ENCODE measurements at regions not wholly inside any gene's neighbourhood (a gene's known extent, or its start where the extent isn't known, plus 50 kb on each side); places are given as distances from the start of the nearest gene placed in this dataset.

DNA sequence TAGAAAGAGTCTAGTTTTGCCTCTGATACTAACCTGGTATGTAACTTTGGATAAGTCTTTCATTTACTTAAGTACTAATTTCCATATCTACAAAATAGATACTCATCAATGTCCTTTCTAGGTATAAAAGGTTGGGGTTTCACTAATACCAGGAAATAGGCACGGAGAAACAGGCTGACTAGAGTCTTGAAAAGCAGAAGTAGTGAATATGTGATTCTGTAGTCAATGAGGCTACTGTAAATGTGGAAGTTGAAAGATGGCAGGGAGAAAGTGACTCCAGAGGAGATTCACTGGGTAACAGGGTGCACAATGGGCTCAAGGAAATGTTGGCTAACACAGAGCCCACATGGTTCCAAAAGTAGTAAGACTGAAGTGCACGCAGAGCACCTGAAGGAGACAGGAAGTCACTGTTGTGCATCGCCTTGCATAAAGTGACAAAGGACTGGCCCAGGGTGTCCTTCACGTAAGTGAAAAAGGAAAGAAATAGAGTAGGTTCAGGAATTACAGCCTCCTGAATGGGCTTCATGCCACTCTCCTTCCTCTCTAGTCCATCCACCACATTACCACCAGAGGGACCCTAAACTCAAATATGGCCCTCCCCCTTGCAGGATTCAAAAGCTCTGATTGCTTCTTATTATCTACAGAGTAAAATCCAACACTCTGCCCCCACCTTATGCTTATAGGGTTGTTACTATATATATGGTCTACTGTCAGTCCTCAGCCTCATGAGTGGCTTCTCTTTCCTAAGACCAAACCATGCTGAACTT, 288.0 kb upstream of the SMARCA2 start:
- TF ChIP-seq RAD21 (IDR thresholded peaks at IDR 0.05; ENCODE audit: low read depth), result peak; percentile 27
- TF ChIP-seq TAF1 (IDR thresholded peaks at IDR 0.05; ENCODE audit: low read depth), result no peak
- TF ChIP-seq, protein P1, sequence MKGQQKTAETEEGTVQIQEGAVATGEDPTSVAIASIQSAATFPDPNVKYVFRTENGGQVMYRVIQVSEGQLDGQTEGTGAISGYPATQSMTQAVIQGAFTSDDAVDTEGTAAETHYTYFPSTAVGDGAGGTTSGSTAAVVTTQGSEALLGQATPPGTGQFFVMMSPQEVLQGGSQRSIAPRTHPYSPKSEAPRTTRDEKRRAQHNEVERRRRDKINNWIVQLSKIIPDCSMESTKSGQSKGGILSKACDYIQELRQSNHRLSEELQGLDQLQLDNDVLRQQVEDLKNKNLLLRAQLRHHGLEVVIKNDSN (IDR thresholded peaks at IDR 0.05), result no peak
- no peak for TF ChIP-seq CEBPB (IDR thresholded peaks at IDR 0.05)
- TF ChIP-seq, protein P2, sequence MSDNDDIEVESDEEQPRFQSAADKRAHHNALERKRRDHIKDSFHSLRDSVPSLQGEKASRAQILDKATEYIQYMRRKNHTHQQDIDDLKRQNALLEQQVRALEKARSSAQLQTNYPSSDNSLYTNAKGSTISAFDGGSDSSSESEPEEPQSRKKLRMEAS (IDR thresholded peaks at IDR 0.05), result no peak
- no peak for TF ChIP-seq EP300 (IDR thresholded peaks at IDR 0.05; ENCODE audit: borderline replicate concordance)
- no peak for TF ChIP-seq FOXM1 (IDR thresholded peaks at IDR 0.05; ENCODE audit: borderline replicate concordance, low read depth)
- TF ChIP-seq, protein P3, sequence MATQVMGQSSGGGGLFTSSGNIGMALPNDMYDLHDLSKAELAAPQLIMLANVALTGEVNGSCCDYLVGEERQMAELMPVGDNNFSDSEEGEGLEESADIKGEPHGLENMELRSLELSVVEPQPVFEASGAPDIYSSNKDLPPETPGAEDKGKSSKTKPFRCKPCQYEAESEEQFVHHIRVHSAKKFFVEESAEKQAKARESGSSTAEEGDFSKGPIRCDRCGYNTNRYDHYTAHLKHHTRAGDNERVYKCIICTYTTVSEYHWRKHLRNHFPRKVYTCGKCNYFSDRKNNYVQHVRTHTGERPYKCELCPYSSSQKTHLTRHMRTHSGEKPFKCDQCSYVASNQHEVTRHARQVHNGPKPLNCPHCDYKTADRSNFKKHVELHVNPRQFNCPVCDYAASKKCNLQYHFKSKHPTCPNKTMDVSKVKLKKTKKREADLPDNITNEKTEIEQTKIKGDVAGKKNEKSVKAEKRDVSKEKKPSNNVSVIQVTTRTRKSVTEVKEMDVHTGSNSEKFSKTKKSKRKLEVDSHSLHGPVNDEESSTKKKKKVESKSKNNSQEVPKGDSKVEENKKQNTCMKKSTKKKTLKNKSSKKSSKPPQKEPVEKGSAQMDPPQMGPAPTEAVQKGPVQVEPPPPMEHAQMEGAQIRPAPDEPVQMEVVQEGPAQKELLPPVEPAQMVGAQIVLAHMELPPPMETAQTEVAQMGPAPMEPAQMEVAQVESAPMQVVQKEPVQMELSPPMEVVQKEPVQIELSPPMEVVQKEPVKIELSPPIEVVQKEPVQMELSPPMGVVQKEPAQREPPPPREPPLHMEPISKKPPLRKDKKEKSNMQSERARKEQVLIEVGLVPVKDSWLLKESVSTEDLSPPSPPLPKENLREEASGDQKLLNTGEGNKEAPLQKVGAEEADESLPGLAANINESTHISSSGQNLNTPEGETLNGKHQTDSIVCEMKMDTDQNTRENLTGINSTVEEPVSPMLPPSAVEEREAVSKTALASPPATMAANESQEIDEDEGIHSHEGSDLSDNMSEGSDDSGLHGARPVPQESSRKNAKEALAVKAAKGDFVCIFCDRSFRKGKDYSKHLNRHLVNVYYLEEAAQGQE (IDR thresholded peaks at IDR 0.05; ENCODE audit: low read depth), result no peak
- no peak for TF ChIP-seq CREB1 (IDR thresholded peaks at IDR 0.05; ENCODE audit: low read depth)
- TF ChIP-seq EGR1 (IDR thresholded peaks at IDR 0.05), result no peak
- TF ChIP-seq TEAD4 (IDR thresholded peaks at IDR 0.05), result no peak
- TF ChIP-seq NFIC (IDR thresholded peaks at IDR 0.05), result no peak
- no peak for TF ChIP-seq ZBTB7A (IDR thresholded peaks at IDR 0.05; ENCODE audit: low read depth)
